HG03565 (cell line): ENCODE measurements at regions not wholly inside any gene's neighbourhood (a gene's known extent, or its start where the extent isn't known, plus 50 kb on each side); places are given as distances from the start of the nearest gene placed in this dataset.

Source experiments
- ATAC-seq: cut with Tn5 transposase; IDR thresholded peaks from one replicate; pipeline ENCODE4 v1.9.1; 2021; ENCODE audit warnings: mild to moderate bottlenecking, moderate library complexity; ENCODE audit not compliant: unreplicated experiment

DNA sequence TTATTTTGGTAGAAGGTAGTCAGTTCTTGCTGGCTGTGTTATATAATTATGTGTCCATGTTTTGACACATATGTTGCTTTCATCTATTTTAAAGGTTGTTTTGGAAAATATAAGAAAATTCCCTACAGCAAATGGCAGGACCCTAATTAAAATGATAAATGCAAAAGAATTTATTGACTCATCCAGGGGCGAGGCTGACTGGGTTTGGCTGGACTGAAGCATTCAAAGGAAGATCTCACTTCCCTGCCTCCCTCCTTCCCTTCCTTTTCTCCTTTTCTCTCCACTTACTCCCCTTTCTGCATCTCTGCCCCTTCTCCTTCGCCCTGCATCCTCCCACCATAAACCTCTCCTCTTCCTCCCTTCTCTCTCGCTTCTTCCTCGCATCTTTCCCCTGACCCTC is 129.6 kb downstream of the SNAPC1 start:
- ATAC-seq, result no peak

DNA sequence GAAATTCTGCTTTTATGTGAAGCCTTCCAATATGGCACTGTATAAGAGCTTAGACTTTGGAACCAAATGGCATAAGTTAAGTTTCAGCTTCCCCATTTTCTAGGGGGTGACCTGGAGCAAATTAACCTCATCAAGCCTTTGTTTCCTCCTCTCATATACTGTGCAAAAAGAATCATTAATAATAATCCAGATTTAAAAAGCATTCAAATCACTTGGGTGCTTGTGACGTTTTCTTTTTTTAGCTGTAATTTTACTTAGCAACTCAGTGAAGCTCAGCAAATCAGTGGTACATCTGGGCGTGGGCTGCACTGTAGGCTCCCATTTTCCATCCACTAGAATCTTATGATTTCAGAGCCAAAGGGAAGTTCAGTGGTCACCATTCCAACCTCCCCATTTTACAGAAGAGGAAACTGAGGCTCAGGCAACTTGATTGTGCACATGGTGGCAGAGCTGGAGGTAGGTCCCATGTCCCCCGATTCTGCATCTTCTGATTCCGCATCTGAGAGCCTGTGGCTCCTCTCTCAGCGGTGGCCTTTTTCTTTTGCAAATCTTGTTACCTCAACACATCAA is 131.2 kb downstream of the SNAPC1 start:
- ATAC-seq, result no peak

DNA sequence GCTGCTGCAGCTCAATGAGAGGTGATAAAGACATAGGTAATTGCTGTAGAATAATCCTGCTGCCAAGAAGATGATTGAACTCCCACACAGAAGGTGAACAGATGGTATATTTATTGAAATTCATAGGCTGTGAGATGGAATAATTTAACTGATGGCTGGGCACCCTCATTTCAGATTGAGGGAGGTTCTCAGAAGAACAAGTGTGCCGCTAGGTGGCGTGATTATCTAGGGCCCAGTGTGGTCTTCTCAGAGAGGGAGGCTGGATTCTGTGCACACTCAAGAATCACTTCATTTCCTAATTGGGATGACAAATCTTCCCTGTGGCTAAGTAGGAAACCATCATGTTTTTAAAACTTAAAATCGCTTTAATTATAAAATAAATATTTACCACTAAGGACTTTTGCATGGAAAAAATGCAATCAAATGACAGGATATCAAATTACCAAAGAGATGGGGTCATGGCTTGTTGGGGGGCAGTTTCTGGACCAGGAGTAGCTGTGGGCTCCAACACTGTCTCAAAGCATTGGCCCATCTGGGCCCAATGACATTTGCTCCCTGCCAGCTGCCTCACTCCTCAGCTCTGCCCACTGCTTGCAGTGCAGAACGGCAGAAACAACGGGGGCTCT is 132.3 kb downstream of the SNAPC1 start:
- no peak for ATAC-seq

DNA sequence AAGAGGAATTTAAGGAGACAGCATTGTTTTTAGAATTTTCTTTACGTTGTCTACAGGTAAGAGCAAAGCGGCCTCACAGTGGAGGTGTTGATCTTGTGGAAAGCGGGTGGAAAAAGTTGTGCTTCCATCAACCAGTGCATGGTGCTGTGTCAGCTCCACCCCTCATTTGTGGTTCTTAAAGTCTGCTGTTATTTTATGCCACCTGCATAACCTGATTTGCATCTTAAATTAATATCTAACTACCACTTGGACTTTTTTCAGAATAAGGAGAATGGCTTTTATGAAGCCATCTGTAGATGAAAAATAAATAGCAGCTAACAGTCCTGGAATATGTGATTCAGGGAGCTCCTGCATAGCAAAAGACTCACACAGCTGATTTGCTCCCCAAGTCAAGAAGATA is 135.1 kb downstream of the SNAPC1 start:
- ATAC-seq, result no peak

DNA sequence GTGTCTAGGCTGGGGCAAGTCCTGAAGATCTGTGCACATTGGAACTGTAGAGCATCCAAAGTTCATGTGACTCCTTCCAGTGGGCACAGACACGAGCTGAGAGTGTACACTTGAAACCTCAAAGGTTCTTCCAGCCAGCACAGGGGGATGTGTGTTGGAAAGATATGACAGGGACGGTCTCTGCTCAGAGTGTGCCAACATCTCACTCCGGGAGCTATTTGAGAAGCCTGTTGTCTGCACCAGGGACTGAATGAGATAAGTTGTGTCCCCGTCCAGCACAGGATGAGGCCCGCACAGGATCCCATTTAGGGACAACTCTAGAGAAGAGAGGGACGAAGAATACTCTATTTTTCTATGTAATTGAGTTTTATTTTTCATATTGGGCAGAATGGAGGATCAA is 136.3 kb downstream of the SNAPC1 start:
- ATAC-seq, result no peak

DNA sequence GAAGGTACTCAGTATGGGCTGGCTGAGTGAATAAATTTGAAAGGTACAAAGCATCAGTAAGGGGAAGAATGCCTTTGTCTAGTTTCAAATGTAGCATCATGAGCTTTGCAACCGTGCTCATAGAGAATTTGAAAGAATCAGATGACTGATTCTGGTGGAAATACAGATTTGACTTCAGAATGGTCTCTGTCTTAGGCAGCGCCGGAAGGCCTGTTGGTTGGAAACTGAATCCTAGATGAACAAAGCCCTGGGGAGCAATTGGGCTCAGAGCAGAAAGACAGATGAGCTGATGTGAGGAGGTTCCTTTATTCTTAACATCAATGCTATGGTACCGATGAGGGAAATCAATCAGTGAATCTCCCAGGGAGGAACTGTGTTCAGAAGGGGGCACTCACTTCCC is 137.3 kb downstream of the SNAPC1 start:
- no peak for ATAC-seq

DNA sequence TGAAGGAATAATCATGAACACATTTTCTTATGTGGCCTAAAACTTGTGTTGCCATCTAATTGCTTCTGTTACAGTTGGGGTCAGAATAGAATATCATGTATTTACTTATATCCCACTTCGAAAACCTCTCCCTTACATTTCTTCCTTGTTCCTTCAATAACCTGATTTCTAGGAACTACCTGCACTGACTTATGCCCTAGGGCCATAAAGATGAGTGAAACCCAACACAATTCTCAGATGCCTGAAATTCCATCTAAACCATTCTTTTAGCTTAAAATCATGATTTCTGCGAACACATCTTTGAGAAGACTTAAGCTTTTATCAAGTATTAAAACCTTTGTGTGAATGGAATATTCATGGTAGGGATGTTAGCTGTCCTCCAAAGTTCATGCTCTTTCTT is 142.7 kb downstream of the SNAPC1 start:
- no peak for ATAC-seq

DNA sequence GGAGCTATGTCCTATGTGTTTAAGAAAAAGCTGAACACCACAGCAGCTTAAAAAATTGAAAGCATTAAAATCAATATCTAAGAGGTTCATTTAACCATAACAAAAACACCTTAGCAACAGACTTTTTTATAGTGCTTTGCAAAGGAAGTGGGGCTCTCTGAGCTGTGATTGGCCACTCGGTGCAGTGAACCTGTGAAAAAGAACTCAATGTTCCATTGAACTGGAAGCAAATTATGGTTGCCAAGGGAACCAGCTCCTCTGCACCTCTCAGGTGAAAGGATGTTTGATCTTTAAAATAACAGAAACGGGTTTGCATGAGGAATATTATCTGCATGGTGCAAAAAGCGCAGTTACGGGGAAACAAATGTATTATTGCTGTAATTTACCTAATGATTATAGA is 149.4 kb downstream of the SNAPC1 start:
- ATAC-seq, result no peak

DNA sequence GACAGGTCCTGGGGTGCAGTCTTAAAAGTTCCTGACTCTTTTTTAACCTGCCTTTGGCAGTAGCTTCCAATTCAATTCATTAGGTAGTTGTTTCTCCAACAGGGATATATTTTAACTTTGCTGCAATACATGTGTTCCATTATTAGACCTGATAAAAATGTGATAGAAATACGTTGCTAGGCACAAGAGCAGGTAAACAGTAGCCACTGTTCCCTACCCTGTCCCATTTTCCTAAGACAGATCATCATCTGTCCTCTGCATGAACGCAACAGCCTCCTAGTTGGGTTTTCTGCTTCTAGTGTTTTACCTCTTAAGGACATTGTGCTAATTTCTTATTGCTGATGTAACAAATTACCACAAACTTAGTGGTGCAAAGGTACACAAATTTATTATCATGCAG is 156.8 kb downstream of the SNAPC1 start:
- ATAC-seq, result no peak

DNA sequence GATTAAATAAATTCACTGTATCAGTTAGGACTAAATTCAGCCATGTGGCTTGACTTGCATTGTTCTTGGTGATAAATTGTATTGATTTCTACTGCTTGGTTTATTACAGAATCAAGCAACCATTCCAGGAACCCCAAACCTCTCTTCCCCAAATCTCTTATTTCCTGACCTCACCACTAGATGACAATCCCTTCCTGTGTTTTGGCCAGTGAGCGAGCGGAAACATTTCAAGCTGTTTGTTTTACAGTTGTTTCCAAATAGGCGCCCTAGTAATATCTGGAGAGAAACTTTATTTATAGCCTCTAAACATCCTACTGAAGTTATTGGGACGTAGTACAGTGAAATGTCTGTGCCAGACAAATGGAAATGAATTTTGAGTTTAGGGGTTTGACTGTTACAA is 161.1 kb downstream of the SNAPC1 start:
- no peak for ATAC-seq

DNA sequence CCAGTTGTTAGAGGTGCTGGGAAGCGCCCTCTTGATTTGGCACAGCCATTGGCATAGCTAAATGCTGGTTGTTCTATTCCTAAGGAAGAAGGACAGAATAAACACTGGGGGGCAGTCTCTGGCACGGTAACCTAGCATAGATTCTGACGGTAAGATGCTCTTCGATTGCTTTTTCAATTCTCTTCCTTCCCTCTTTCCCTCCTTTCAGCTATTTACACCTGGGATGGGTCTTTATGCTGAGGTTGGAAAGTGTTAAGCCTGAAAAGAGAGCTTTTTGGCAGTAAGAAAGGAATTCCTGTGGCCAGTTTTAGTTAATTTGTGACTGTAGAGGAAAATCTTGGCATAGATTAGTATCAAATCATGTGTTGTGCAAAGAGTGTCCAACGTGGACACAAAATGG is 162.8 kb downstream of the SNAPC1 start:
- ATAC-seq, result no peak

DNA sequence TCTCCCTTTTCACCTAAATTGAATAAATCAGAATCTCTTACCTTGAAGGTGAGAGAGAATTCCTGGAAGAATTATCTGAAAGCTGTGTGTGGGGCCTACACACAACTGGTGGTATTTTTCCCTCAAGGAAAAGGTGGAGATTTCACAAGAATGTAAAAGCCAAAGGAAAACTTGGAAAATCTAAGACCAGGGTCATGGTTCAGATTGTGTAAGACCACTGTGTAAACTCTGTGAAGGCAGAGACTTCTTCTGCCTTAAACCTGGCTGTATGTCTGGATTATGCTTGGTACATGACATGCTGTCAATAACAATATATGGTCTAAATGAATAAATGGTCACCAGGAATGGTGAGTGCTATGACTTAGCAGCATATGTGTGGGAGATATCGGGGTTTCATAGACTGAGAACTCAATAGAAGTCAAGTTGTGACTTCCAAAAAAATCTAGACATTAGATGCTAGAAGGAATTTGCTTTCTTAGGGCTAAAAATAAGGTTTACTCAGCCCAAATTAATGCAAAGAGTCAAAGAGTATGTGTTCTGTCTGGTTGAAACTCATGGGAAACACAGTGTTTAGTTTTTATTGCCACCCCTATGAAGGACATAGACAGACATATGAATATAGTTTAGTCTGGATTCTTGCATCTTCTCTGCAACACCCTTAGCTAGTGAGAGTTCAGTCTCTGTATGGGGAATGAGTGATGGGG is 163.7 kb downstream of the SNAPC1 start:
- no peak for ATAC-seq

DNA sequence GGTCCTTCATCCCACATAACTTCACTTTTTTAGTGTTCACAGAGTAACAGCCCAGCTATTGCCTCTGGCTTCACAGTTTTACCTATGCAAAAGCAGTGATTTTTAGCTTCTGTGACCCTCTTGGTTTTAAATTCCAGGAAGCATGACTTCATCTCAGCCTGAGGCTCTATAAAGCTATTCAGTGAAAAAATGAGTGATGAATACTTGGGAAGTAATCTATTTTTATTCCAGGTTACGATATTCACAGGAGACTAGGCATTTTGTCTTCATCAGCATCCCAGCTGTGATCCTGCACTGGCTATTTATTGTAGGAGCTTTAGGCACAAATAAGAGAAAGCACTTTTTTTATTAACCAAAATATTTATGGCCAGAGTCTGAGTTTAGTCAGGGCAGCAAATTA is 164.8 kb downstream of the SNAPC1 start:
- no peak for ATAC-seq

DNA sequence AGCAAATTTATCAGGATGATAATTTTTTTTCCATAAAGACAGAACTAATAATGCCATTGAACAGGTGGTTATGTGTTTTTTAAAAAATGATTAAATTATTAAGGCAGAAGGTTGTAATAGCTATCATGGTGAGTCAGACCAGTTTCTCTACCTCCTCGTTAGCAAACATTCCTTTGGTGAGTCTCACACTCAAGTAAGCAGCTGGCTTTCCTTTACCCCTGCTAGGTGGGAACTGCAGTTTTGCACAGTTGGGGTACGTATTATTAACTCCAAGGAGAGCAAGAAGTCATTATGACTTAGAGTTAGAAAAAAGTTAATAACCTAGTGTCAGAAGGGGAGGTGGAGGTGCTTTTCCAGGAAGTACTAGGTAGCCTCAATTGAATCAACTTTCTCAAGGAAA is 165.3 kb downstream of the SNAPC1 start:
- no peak for ATAC-seq

DNA sequence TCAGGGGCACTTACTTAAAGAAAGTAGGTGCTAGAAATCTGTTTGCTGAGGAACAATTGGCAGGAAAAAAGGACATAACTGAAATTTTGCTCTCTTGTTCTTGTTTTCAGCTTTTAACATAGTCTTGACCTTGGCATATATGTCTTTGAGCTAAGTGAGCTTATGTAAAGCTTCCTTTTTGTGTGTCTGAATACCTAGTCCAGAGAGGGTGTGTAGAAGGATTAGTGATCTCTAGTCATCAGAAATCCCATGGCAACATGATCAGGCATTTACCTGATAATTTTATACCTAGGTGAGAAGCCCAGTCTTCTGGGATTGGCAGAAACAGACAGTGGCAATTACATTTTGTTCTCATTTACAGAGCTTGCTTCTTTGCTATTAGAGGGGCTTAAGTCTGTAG is 166.1 kb downstream of the SNAPC1 start:
- ATAC-seq, result no peak

DNA sequence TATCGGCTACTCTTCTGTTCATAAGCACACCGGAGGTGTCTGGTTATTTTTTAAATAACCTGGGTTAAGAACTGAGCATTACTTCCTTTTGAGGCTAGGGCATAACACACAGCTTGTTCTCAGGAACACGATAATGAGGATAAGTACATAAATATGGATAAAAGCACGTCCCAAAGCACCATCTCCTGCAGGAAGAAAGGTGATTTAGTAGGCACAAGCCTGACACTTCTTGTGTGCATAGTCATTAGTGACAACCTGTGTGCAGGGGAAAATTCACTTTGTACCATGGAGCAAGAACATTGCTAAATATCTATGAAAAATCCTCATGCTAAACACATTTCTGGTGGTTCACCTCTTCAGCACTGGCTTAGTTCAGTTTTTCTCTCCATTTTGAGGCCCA is 166.5 kb downstream of the SNAPC1 start:
- ATAC-seq, result no peak

DNA sequence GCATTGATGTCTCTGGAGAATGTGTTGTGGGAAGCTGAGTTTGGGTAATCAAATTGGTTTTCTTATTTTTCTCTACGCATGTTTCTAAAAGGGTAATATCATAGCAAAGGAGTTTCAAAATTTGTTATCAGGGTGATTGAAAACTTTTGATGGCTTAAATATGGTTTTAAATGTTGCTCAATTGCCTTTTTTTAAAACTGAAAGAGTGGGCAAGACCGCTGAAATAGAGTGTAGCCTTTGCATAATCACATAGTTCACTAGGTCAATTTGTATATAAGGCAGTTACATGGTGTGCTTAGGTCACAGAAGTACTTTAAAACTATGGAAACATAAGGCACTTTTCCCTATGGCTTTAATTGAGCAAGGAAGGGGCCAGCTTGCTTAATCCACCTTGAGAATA is 167.4 kb downstream of the SNAPC1 start:
- no peak for ATAC-seq

DNA sequence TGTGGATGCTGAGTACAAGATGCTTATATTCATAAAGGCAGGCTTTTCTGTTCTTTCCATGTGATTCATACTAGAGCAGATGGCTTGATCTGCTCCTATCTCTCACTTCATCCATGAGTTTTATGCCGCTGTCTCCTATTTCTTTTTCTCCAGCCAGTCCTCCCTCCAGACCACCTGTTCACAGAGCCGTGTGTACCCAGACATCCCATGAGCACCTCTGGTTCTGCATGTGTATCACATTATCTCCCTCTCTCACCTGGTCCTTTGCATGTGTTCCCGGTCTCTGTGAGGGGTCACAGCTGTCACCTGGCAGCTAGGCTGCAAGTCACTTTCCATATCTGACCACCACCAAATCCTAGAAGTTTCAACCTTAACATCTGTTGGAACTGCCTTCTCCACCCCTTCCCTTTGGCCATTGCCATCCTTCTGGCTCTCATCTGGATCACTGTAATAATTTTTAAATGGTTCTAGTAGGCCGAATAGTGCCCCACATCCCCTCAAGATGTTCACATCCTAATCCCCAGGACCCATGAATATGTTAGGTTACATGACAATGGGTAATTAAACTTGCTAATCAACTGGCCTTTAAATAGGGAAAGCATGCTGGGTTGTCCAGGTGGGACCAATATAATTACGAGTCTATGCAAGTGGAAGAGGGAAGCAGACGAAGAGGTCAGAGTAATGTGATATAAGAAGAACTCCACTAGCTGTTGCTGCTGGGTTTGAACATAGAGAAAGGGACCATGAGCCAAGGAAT is 168.1 kb downstream of the SNAPC1 start:
- ATAC-seq, result no peak

DNA sequence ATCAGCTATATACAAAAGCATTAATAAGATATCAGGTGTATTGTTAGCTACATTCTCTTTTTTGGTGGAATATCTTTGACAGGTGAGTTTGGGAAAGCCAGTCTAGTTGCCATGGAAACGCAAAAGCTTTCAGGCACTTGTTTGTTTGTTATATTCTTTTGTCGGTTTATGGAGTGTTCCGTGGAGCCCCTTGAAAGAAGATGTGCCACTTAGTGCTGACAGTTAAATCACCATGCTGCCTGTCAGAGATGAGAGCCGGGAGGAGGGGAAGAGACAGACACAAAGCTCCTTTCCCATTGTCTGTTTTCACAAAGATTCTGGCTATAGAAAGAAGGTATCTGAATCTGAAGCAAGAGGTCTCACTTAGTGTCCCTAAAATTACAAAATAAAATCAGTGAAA is 170.8 kb downstream of the SNAPC1 start:
- ATAC-seq, result no peak

DNA sequence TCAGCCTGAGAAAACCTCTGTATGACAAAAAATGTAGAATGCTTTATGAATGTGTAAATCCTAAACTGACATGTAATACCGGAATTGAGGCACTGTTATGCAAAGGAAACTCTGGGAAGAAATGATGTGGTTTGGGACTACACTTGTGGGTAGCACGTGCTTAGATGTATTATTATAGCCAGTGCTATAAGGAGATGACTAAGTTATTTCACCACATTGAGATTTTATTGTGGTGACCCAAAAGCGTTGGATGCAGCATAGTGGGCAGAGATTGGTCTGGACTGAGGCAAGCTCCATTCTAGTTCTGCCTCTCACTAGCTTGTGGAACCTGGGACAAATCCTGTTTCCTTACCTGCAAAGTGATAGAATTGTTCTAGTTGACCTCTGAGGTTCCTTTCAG is 172.2 kb downstream of the SNAPC1 start:
- no peak for ATAC-seq

DNA sequence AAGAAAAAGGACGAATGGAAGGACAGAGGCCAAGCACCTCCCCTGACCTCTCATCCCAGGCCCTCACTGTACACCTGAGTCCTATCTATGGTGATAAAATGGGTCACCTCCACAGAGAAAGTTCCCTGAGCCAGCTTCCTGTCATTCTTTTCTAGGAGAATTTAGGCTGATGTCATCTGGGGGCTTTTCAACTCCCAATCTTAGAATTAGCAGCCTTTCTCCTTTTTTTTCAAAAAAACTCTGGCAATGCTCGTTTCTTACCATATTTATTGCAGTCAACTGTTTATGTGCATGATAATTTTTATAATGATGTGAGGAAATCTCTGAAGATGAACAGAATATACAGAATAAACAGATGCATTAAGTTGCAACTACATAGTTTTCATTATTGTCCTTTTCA is 177.6 kb downstream of the SNAPC1 start:
- ATAC-seq, result no peak
